Loucy (cell line): ENCODE measurements at regions not wholly inside any gene's neighbourhood (a gene's known extent, or its start where the extent isn't known, plus 50 kb on each side); places are given as distances from the start of the nearest gene placed in this dataset.

Experiments
- H2AFZ ChIP-seq: fragments of 200-600 bp; sonication (generic); 2 replicates; pipeline ENCODE4 v1.6.0; 2016; ENCODE audit warnings: antibody characterized with exemption, mild to moderate bottlenecking, low read length, moderate library complexity
- H3F3A ChIP-seq: fragments of 200-600 bp; 2 replicates; pipeline ENCODE4 v1.6.0; 2016; ENCODE audit warnings: antibody characterized with exemption, low read depth, mild to moderate bottlenecking
- H3K27me3 ChIP-seq: fragments of 200-600 bp; sonication (generic); 2 replicates; pipeline ENCODE4 v1.6.1; 2014; ENCODE audit warnings: low read length, mild to moderate bottlenecking; ENCODE audit not compliant: insufficient read depth, poor library complexity, severe bottlenecking
- H3K36me3 ChIP-seq: fragments of 200-600 bp; sonication (generic); 2 replicates; pipeline ENCODE4 v1.6.1; 2016; ENCODE audit warnings: low read length; ENCODE audit not compliant: insufficient read depth
- H3K4me1 ChIP-seq: fragments of 200-600 bp; sonication (generic); 2 replicates; pipeline ENCODE4 v1.5.1; 2014; ENCODE audit warnings: low read length, mild to moderate bottlenecking; ENCODE audit not compliant: insufficient read depth, poor library complexity, severe bottlenecking
- H3K4me2 ChIP-seq: fragments of 200-600 bp; sonication (generic); 2 replicates; pipeline ENCODE4 v1.6.0; 2014; ENCODE audit warnings: antibody characterized with exemption, low read length, low read depth, mild to moderate bottlenecking; ENCODE audit not compliant: poor library complexity, severe bottlenecking
- H3K4me3 ChIP-seq: fragments of 200-600 bp; sonication (generic); 2 replicates; pipeline ENCODE4 v1.5.1; 2014; ENCODE audit warnings: low read length, mild to moderate bottlenecking, mixed read lengths; ENCODE audit not compliant: poor library complexity, severe bottlenecking
- H3K79me2 ChIP-seq: fragments of 200-600 bp; sonication (generic); 2 replicates; pipeline ENCODE4 v1.6.1; 2014; ENCODE audit warnings: low read length; ENCODE audit not compliant: insufficient read depth
- H3K9ac ChIP-seq: fragments of 200-600 bp; sonication (generic); 2 replicates; pipeline ENCODE4 v1.6.0; 2014; ENCODE audit warnings: mild to moderate bottlenecking, low read depth, low read length, moderate library complexity; ENCODE audit not compliant: poor library complexity, severe bottlenecking
- H3K9me2 ChIP-seq: fragments of 200-600 bp; sonication (generic); replicated peaks from 2 replicates; pipeline ENCODE4 v1.6.1; 2016; ENCODE audit warnings: low read depth, low read length, mixed read lengths
- H3K9me3 ChIP-seq: fragments of 200-600 bp; sonication (generic); 2 replicates; pipeline ENCODE4 v1.6.1; 2014; ENCODE audit warnings: mild to moderate bottlenecking, antibody characterized with exemption, low read length, low read depth; ENCODE audit not compliant: insufficient read depth
- H4K20me1 ChIP-seq: fragments of 200-600 bp; sonication (generic); 2 replicates; pipeline ENCODE4 v1.6.0; 2014; ENCODE audit warnings: antibody characterized with exemption, low read length, mild to moderate bottlenecking; ENCODE audit not compliant: insufficient read depth, poor library complexity, severe bottlenecking
- CTCF ChIP-seq: fragments of 200-600 bp; sonication (generic); conservative IDR thresholded peaks from 2 replicates; pipeline ENCODE4 v1.5.1; 2014; ENCODE audit warnings: mild to moderate bottlenecking, antibody characterized with exemption, low read length
- EZH2phosphoT487 ChIP-seq: fragments of 200-600 bp; IDR thresholded peaks from 2 replicates; pipeline ENCODE4 v1.6.1; 2018; ENCODE audit warnings: antibody characterized with exemption, mild to moderate bottlenecking, moderate library complexity, borderline replicate concordance

GRCh38 chr1:72837781-72838180 lies 555.4 kb upstream of the NEGR1 start:
- H3K4me1 ChIP-seq: no peaks in the 10 kb centered on the region
- H3K9me2 ChIP-seq: no peaks in the 10 kb centered on the region
- H3K9ac ChIP-seq: no peak overlapping the region
- H3K79me2 ChIP-seq: no peaks in the 10 kb centered on the region
- no peak overlapping the region for H2AFZ ChIP-seq
- no peaks in the 10 kb centered on the region for H4K20me1 ChIP-seq
- H3K36me3 ChIP-seq: no peaks in the 10 kb centered on the region
- H3K4me3 ChIP-seq: no peak overlapping the region
- H3K9me3 ChIP-seq: no peaks in the 10 kb centered on the region; the same call in 1 of the 2 replicates
- no peak for TF ChIP-seq CTCF
- TF ChIP-seq EZH2phosphoT487: no peak
- no peak overlapping the region for H3K4me2 ChIP-seq
- H3K27me3 ChIP-seq: no peaks in the 10 kb centered on the region
- H3F3A ChIP-seq: no peaks in the 10 kb centered on the region

DNA sequence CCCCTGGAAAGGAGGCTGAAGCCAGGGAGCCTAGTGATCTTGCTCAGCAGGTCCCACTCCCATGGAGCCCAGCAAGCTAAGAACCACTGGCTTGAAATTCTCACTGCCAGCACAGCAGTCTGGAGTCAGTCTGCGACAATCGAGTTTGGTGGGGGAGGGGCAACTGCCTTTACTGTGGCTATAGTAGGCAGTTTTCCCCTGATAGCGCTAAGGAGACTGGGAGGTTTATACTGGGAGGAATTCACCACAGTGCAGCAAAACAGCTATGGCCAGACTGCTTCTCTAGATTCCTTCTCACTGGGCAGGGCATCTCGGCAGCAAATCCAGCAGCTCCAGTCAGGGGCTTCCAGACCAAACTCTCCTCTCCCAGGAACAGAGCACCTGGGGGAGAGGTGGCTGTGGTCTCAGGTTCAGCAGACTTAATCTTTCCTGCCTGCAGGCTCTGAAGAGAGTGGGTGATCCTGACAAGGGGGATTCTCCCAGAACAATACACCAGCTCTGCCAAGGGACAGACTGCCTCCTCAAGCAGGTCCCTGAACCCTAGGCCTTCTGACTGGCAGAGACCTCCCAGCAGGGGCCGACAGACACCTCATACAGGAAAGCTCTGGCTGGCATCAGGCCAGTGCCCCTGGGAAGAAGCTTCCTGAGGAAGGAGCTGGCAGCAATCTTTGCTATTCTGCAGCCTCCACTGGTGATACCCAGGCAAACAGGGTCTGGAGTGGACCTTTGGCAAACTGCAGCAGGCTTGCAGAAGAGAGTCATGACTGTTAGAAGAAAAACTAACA lies 548.5 kb upstream of the NEGR1 start:
- H3K4me3 ChIP-seq: no peak overlapping the region
- no peaks in the 10 kb centered on the region for H3K36me3 ChIP-seq
- H3K27me3 ChIP-seq: no peaks in the 10 kb centered on the region
- no peaks in the 10 kb centered on the region for H4K20me1 ChIP-seq
- H3K9ac ChIP-seq: no peak overlapping the region
- H3K9me3 ChIP-seq: no peaks in the 10 kb centered on the region; the same call in 1 of the 2 replicates
- H3K4me2 ChIP-seq: no peak overlapping the region
- no peak overlapping the region for H2AFZ ChIP-seq
- H3K79me2 ChIP-seq: no peaks in the 10 kb centered on the region
- no peaks in the 10 kb centered on the region for H3K4me1 ChIP-seq
- TF ChIP-seq CTCF: no peak
- no peak for TF ChIP-seq EZH2phosphoT487
- no peaks in the 10 kb centered on the region for H3F3A ChIP-seq
- H3K9me2 ChIP-seq: no peaks in the 10 kb centered on the region

DNA sequence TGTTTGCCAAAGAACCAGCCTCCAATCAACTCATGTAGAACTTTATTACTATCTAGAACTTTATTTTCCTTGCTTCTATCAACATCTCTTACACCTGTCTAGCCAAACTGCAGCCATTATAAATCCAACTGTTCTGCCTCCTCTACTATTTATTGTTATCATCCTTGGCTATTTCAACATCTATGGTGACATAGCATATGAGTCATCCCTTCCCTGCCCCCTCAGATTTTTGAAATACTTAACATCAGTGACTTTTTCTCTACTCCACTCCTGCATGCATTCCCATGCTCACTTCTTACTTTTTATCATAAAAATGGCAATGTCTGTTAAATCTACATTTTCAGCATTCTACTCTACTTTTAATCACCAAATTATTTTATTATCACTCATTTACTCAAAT lies 544.9 kb upstream of the NEGR1 start:
- no peaks in the 10 kb centered on the region for H3K9me3 ChIP-seq
- no peaks in the 10 kb centered on the region for H3K36me3 ChIP-seq
- no peak overlapping the region for H2AFZ ChIP-seq
- no peaks in the 10 kb centered on the region for H3K9me2 ChIP-seq
- no peak overlapping the region for H3K4me2 ChIP-seq
- H4K20me1 ChIP-seq: no peaks in the 10 kb centered on the region
- no peaks in the 10 kb centered on the region for H3K4me1 ChIP-seq
- no peak overlapping the region for H3K9ac ChIP-seq
- no peaks in the 10 kb centered on the region for H3K27me3 ChIP-seq
- no peak overlapping the region for H3K4me3 ChIP-seq
- H3K79me2 ChIP-seq: no peaks in the 10 kb centered on the region
- no peak for TF ChIP-seq EZH2phosphoT487
- TF ChIP-seq CTCF: no peak
- H3F3A ChIP-seq: no peaks in the 10 kb centered on the region
